IPS-11a (cell line): ENCODE measurements at regions not wholly inside any gene's neighbourhood (a gene's known extent, or its start where the extent isn't known, plus 50 kb on each side); places are given as distances from the start of the nearest gene placed in this dataset.
"Not testable (repeated sequence)": the region's sequence is repeated elsewhere in the genome, so short reads cannot be mapped to it uniquely, and the experiment has no call there.

Source experiments
- H3K4me3 ChIP-seq: one replicate; pipeline ENCODE4 v1.5.1; 2013; ENCODE audit warnings: low read depth, low read length, control low read depth

- no peak overlapping the region for H3K4me3 ChIP-seq
Observed at GRCh38 chr15:96200357-96200967, 130.0 kb upstream of the NR2F2 start.

- no peak overlapping the region for H3K4me3 ChIP-seq
Observed at GRCh38 chr15:96201696-96202095, 128.8 kb upstream of the NR2F2 start.

GRCh38 chr15:96205588-96205987, 124.9 kb upstream of the NR2F2 start:
- not testable (repeated sequence) for H3K4me3 ChIP-seq

GRCh38 chr15:96207377-96208006, 123.0 kb upstream of the NR2F2 start:
- no peak overlapping the region for H3K4me3 ChIP-seq

- no peak overlapping the region for H3K4me3 ChIP-seq
Observed at GRCh38 chr15:96209285-96209735, 121.2 kb upstream of the NR2F2 start.

GRCh38 chr15:96213045-96213444, 117.5 kb upstream of the NR2F2 start:
- no peak overlapping the region for H3K4me3 ChIP-seq

- no peak overlapping the region for H3K4me3 ChIP-seq
Observed at GRCh38 chr15:96213896-96214295, 116.6 kb upstream of the NR2F2 start.

- H3K4me3 ChIP-seq = not testable (repeated sequence)
Observed at GRCh38 chr15:96216481-96216880, 114.0 kb upstream of the NR2F2 start.

GRCh38 chr15:96217983-96218382, 112.5 kb upstream of the NR2F2 start:
- no peak overlapping the region for H3K4me3 ChIP-seq

- no peak overlapping the region for H3K4me3 ChIP-seq
Observed at GRCh38 chr15:96218623-96219455, 111.7 kb upstream of the NR2F2 start.

GRCh38 chr15:96219681-96220080, 110.8 kb upstream of the NR2F2 start:
- H3K4me3 ChIP-seq = no peak overlapping the region

GRCh38 chr15:96220657-96221056, 109.8 kb upstream of the NR2F2 start:
- no peak overlapping the region for H3K4me3 ChIP-seq

GRCh38 chr15:96222981-96223380, 107.5 kb upstream of the NR2F2 start:
- no peak overlapping the region for H3K4me3 ChIP-seq

- H3K4me3 ChIP-seq = no peak overlapping the region
Observed at GRCh38 chr15:96223939-96224338, 106.6 kb upstream of the NR2F2 start.

- no peak overlapping the region for H3K4me3 ChIP-seq
Observed at GRCh38 chr15:96225642-96226259, 104.7 kb upstream of the NR2F2 start.

GRCh38 chr15:96230526-96231181, 99.8 kb upstream of the NR2F2 start:
- no peak overlapping the region for H3K4me3 ChIP-seq

GRCh38 chr15:96232335-96232734, 98.2 kb upstream of the NR2F2 start:
- no peak overlapping the region for H3K4me3 ChIP-seq

- H3K4me3 ChIP-seq = no peak overlapping the region
Observed at GRCh38 chr15:96234109-96234892, 96.2 kb upstream of the NR2F2 start.

- no peak overlapping the region for H3K4me3 ChIP-seq
Observed at GRCh38 chr15:96237002-96237401, 93.5 kb upstream of the NR2F2 start.

GRCh38 chr15:96242761-96243160, 87.7 kb upstream of the NR2F2 start:
- no peak overlapping the region for H3K4me3 ChIP-seq
